Islet of Langerhans (tissue), 1 donor: ENCODE measurements at regions not wholly inside any gene's neighbourhood (a gene's known extent, or its start where the extent isn't known, plus 50 kb on each side); places are given as distances from the start of the nearest gene placed in this dataset.
"Not testable (repeated sequence)": the region's sequence is repeated elsewhere in the genome, so short reads cannot be mapped to it uniquely, and the experiment has no call there.

Experiments
- FAIRE-seq: peaks from one replicate; lab custom pipeline; 2011; peaks lifted over from hg19 to GRCh38; lab: Jason Lieb, UNC

- FAIRE-seq = no peak
Measured at GRCh38 chr6:6950373-6951145, 157.2 kb upstream of the RREB1 start.

- FAIRE-seq = no peak
Measured at GRCh38 chr6:6951355-6951754, 156.4 kb upstream of the RREB1 start.

- no peak for FAIRE-seq
Measured at GRCh38 chr6:6952484-6952883, 155.3 kb upstream of the RREB1 start.

- FAIRE-seq = not testable (repeated sequence)
Measured at GRCh38 chr6:6952927-6953326, 154.8 kb upstream of the RREB1 start.

- no peak for FAIRE-seq
Measured at GRCh38 chr6:6960571-6961251, 147.1 kb upstream of the RREB1 start.

- FAIRE-seq = no peak
Measured at GRCh38 chr6:6962086-6962485, 145.7 kb upstream of the RREB1 start.

- no peak for FAIRE-seq
Measured at GRCh38 chr6:6962699-6963098, 145.1 kb upstream of the RREB1 start.

GRCh38 chr6:6963390-6963789 lies 144.4 kb upstream of the RREB1 start:
- FAIRE-seq = not testable (repeated sequence)

GRCh38 chr6:6964675-6965074 lies 143.1 kb upstream of the RREB1 start:
- no peak for FAIRE-seq

- FAIRE-seq = no peak
Measured at GRCh38 chr6:6966127-6966526, 141.6 kb upstream of the RREB1 start.

- no peak for FAIRE-seq
Measured at GRCh38 chr6:6966569-6966968, 141.2 kb upstream of the RREB1 start.

GRCh38 chr6:6968357-6968730 lies 139.4 kb upstream of the RREB1 start:
- FAIRE-seq = no peak

GRCh38 chr6:6968731-6969552 lies 138.8 kb upstream of the RREB1 start:
- no peak for FAIRE-seq

- FAIRE-seq = no peak
Measured at GRCh38 chr6:6969761-6970223, 138.0 kb upstream of the RREB1 start.

- FAIRE-seq = no peak
Measured at GRCh38 chr6:6970851-6971250, 136.9 kb upstream of the RREB1 start.

- FAIRE-seq = no peak
Measured at GRCh38 chr6:6971369-6971768, 136.4 kb upstream of the RREB1 start.

GRCh38 chr6:6972456-6972855 lies 135.3 kb upstream of the RREB1 start:
- no peak for FAIRE-seq

GRCh38 chr6:6973721-6974120 lies 134.0 kb upstream of the RREB1 start:
- FAIRE-seq = no peak

GRCh38 chr6:6975459-6976111 lies 132.2 kb upstream of the RREB1 start:
- FAIRE-seq = no peak

GRCh38 chr6:6976193-6976592 lies 131.6 kb upstream of the RREB1 start:
- FAIRE-seq = no peak

- no peak for FAIRE-seq
Measured at GRCh38 chr6:6978731-6979130, 129.0 kb upstream of the RREB1 start.

- FAIRE-seq = no peak
Measured at GRCh38 chr6:6980999-6981597, 126.7 kb upstream of the RREB1 start.
